Stomach (tissue), 8 donors: ENCODE measurements at regions not wholly inside any gene's neighbourhood (a gene's known extent, or its start where the extent isn't known, plus 50 kb on each side); places are given as distances from the start of the nearest gene placed in this dataset.

Experiments
- DNase-seq, 2 donors: peaks; one replicate each; pipeline versions ENCODE4 v3.0.0 to v3.0.0-alpha.2; 2013 to 2019
- H3K27ac ChIP-seq, 5 donors: fragments of 200-600 bp in 4 of 5; sonication (generic) in 4 of 5; one replicate each; pipeline ENCODE4 v1.5.1; 2013 to 2019; ENCODE audit warnings: mild to moderate bottlenecking in 1 of 5, moderate library complexity in 1 of 5
- H3K27me3 ChIP-seq, 3 donors: fragments of 200-600 bp; sonication (generic); one replicate each; pipeline ENCODE4 v1.5.1; 2017 to 2019; ENCODE audit warnings: mixed run types in 1 of 3
- H3K36me3 ChIP-seq, 4 donors: fragments of 200-600 bp; sonication (generic); 1 replicate in 3 of 4; 2 replicates in 1 of 4; pipeline ENCODE4 v1.5.1; 2016 to 2019
- H3K4me1 ChIP-seq, 4 donors: fragments of 200-600 bp; sonication (generic); one replicate each; pipeline ENCODE4 v1.5.1; 2016 to 2019
- H3K4me3 ChIP-seq, 4 donors: fragments of 200-600 bp; sonication (generic) in 3 of 4; one replicate each; pipeline ENCODE4 v1.5.1; 2016 to 2019; ENCODE audit warnings: mild to moderate bottlenecking in 1 of 4
- H3K9me3 ChIP-seq, 4 donors: fragments of 200-600 bp; sonication (generic); one replicate each; pipeline ENCODE4 v1.5.1; 2016 to 2019
- CTCF ChIP-seq, 7 experiments: fragments of 450-650 bp in 4 of 7; fragments of 200-600 bp in 3 of 7; sonication (generic) in 3 of 7; IDR thresholded peaks; one replicate each; pipeline ENCODE4 v1.5.1; 2016 to 2019; ENCODE audit warnings: antibody characterized with exemption in 7 of 7, control low read depth in 2 of 7, mild to moderate bottlenecking in 1 of 7
- EP300 ChIP-seq: sonication (generic); formaldehyde crosslinking; IDR thresholded peaks from one replicate; pipeline ENCODE4 v1.6.1; 2017; ENCODE audit warnings: antibody characterized with exemption
- POLR2A ChIP-seq, 4 donors: fragments of 450-650 bp; IDR thresholded peaks; one replicate each; pipeline ENCODE4 v1.6.1; 2016; ENCODE audit warnings: antibody characterized with exemption in 4 of 4, control low read depth in 2 of 4, mild to moderate bottlenecking in 1 of 4, moderate library complexity in 1 of 4
- POLR2AphosphoS5 ChIP-seq, 3 donors: sonication (generic); formaldehyde crosslinking; IDR thresholded peaks; one replicate each; pipeline ENCODE4 v1.6.1; 2016; ENCODE audit warnings: antibody characterized with exemption in 3 of 3
- WGBS, 5 donors: extraction: QIAGEN DNeasy Blood & Tissue Kit in 3 of 5; methylation state at CpG; one replicate each; pipeline versions ENCODE4 v1.1.5 to v1.1.7; 2013 to 2018; 5-methylcytosine and 5-hydroxymethylcytosine counted together
- intact Hi-C: fragments of 100-400 bp; cut with DNase I; formaldehyde crosslinking; loops from one replicate; pipeline ENCODE4 v1.15.1; 2023; ENCODE audit warnings: low total_unique reads
- donor health status: healthy with polysubstance abuse.
- donor health status: Bipolar disorder and iron deficiency.
- donor health status: healthy.

DNA sequence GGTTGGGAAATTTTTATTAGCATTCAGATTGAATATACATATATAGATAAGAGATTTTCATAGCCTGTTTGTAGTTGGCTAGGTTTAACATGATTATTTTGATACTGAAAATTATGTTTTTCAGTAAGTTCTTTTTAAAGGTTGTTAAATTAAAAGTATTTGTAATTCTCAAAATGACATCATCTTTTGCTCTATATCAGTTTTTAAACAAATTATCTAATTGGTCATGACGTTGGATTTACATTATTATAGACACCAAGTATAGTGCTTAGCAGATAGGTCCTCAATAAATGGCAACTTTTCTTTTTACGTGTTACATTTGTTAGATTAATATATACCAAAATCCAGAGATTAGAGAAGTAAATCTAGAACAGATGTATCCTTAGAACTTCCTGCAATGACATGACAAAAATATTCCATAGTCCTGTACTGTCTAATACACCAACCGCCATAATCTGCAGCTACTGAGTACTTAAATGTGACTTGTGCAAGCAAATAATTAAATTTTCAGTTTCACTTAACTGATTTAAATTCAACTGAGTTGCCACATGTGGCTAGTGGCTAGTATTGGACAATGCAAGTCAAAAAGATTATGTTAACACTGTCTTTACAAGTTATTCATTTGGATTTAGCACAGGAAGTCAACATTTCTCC, 1613.1 kb upstream of the TENM3 start:
- TF ChIP-seq CTCF (IDR thresholded peaks at IDR 0.05) = no peak
- TF ChIP-seq EP300 = no peak
- no peak for TF ChIP-seq POLR2A (IDR thresholded peaks at IDR 0.05)
- no peak for TF ChIP-seq POLR2AphosphoS5 (IDR thresholded peaks at IDR 0.05)
- Histone ChIP-seq H3K36me3 (no peaks in the 10 kb centered on the region), H3K4me1 (no peaks in the 10 kb centered on the region), H3K27me3 (no peaks in the 10 kb centered on the region), H3K27ac (no peak overlapping the region), H3K9me3 (no peaks in the 10 kb centered on the region), H3K4me3 (no peak overlapping the region)
- 62 to 71% (median 65%) methylated on average over 3 of the region's 3 CpGs for WGBS, 5 donors
- intact Hi-C loops = no loop called here
- DNase-seq = no peak

DNA sequence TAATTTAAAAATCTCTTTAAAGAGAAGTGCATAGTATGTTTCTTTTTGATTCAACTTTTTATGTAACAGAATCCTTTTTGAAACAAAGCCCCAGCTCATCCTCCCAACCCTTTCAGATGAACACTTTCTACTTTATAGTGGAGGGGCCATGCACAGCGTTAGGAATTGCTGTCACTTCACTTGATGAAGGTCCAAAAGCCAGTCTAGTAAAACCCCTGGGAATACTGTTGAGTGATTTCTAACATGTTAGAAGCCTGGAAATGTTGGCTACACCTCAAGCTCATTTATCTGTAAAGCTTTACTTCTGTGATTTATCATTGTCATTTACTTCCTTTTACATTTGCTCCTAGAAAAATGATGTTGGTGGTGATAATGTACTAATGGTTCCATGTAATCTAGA, 1608.9 kb upstream of the TENM3 start:
- no peak for TF ChIP-seq POLR2AphosphoS5 (IDR thresholded peaks at IDR 0.05)
- TF ChIP-seq POLR2A (IDR thresholded peaks at IDR 0.05) = no peak
- TF ChIP-seq EP300 = no peak
- no peak for TF ChIP-seq CTCF (IDR thresholded peaks at IDR 0.05)
- no peak for DNase-seq
- Histone ChIP-seq H3K4me3 (no peak overlapping the region), H3K27me3 (no peaks in the 10 kb centered on the region), H3K36me3 (no peaks in the 10 kb centered on the region), H3K27ac (no peak overlapping the region), H3K9me3 (no peaks in the 10 kb centered on the region), H3K4me1 (no peaks in the 10 kb centered on the region)
- intact Hi-C loops = no loop called here
- WGBS, 5 donors = 45 to 74% (median 56%) methylated on average over 1 of the region's 1 CpG

DNA sequence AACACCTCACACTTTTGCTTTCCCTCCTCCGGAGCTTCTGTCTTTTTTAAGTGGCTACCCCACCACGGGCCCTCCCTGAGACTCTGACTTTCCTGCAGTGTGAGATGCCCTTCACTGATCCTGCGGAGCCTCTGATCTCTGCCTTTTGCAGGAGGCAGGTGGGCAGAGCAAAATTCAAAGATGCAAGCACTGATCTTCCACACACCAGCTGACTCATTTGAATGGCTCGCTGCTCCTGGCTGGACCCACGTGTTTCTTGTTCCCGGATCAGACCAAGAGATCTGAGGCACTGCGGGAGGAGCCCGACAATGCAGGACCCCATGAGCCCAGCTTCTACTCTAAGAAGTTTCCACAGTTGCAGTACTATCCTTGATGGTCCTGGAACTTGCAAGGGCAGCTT, 1607.9 kb upstream of the TENM3 start:
- Histone ChIP-seq H3K36me3 (no peaks in the 10 kb centered on the region), H3K27me3 (no peaks in the 10 kb centered on the region), H3K4me3 (no peak overlapping the region), H3K27ac (no peak overlapping the region), H3K9me3 (no peaks in the 10 kb centered on the region), H3K4me1 (no peaks in the 10 kb centered on the region)
- TF ChIP-seq POLR2A (IDR thresholded peaks at IDR 0.05) = no peak
- TF ChIP-seq POLR2AphosphoS5 (IDR thresholded peaks at IDR 0.05) = no peak
- no peak for TF ChIP-seq CTCF (IDR thresholded peaks at IDR 0.05)
- TF ChIP-seq EP300 = no peak
- no peak for DNase-seq
- intact Hi-C loops = no loop called here
- 63 to 76% (median 66%) methylated on average over 8 of the region's 8 CpGs for WGBS, 5 donors

DNA sequence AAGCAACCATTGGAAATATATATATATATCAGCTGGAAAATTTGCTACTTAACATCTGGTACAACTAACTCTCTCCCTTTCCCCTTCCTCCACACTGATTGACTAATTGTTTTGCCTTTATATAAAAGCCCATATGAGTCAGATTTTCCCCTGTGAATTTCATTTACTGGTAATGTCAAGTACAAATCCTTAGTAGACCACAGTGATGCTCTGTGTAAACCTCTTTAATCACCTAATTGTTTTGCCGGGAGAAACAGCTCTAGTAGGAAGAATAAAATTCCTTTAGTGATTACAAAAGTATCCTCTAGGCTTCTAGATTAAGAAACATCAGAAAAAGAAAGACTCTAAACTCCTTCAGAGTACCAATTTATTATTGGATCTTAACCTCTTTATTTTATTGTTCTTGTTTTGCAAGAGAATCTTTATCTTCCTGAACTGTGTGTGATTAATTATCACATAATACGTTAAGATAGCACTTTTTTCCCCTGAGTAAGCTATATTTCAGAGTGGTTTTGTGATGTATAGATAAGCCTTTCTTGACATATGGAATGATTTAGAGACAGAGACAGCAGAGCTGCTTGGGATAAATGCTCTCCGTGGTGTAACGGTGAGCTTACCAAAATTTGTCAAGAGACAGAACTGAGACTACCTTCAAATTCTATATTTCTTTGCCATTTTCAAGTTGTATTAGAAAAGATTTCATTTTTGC, 1606.4 kb upstream of the TENM3 start:
- Histone ChIP-seq H3K4me1 (no peaks in the 10 kb centered on the region), H3K36me3 (no peaks in the 10 kb centered on the region), H3K27me3 (no peaks in the 10 kb centered on the region), H3K9me3 (no peaks in the 10 kb centered on the region), H3K4me3 (no peak overlapping the region), H3K27ac (no peak overlapping the region)
- peak in 1 of 2 donors; percentile 26 for DNase-seq
- no peak for TF ChIP-seq CTCF (IDR thresholded peaks at IDR 0.05)
- no peak for TF ChIP-seq POLR2AphosphoS5 (IDR thresholded peaks at IDR 0.05)
- TF ChIP-seq POLR2A (IDR thresholded peaks at IDR 0.05) = no peak
- no peak for TF ChIP-seq EP300
- 47 to 59% (median 54%) methylated on average over 4 of the region's 4 CpGs for WGBS, 5 donors
- intact Hi-C loops = no loop called here
